H1 (cell line): ENCODE measurements at regions not wholly inside any gene's neighbourhood (a gene's known extent, or its start where the extent isn't known, plus 50 kb on each side); places are given as distances from the start of the nearest gene placed in this dataset.

ENCODE experiments used
- CTCF ChIA-PET: fragments of 300-600 bp; sonication (Branson Sonifier 250); formaldehyde crosslinking; loops from one replicate; lab custom pipeline; 2021; ENCODE audit not compliant: partially characterized antibody; lab: Charles Lee
- POLR2A ChIA-PET: fragments of 300-600 bp; sonication (Branson Sonifier 250); formaldehyde crosslinking; loops from one replicate; lab custom pipeline; 2021; ENCODE audit warnings: inconsistent platforms; ENCODE audit not compliant: partially characterized antibody; lab: Charles Lee
- DNase-seq, 2 experiments: peaks; one replicate each; pipeline versions ENCODE4 v3.0.0 to v3.0.0-alpha.2; 2010 to 2022; ENCODE audit warnings: low spot score in 2 of 2, low read depth in 1 of 2, mixed read lengths in 1 of 2
- FAIRE-seq: peaks from 2 replicates; lab custom pipeline; 2011; peaks lifted over from hg19 to GRCh38; lab: Jason Lieb, UNC
- H2AFZ ChIP-seq: 2 replicates; pipeline ENCODE4 v1.8.1; 2012; ENCODE audit warnings: low read length, inconsistent platforms
- H2AK5ac ChIP-seq: 2 replicates; pipeline ENCODE4 v1.6.1; 2013; ENCODE audit warnings: low read depth, low read length
- H2BK120ac ChIP-seq: replicated peaks from 2 replicates; pipeline ENCODE3; 2013; ENCODE audit warnings: low read depth, low read length, inconsistent platforms
- H2BK12ac ChIP-seq: 2 replicates; pipeline ENCODE4 v1.6.1; 2013; ENCODE audit warnings: low read depth, low read length
- H2BK15ac ChIP-seq: 2 replicates; pipeline ENCODE4 v1.6.1; 2013; ENCODE audit warnings: low read length
- H2BK20ac ChIP-seq: 2 replicates; pipeline ENCODE4 v1.6.1; 2013; ENCODE audit warnings: low read length
- H2BK5ac ChIP-seq: 2 replicates; pipeline ENCODE4 v1.6.1; 2013; ENCODE audit warnings: low read depth, low read length
- H3K14ac ChIP-seq: 2 replicates; pipeline ENCODE4 v1.6.1; 2013; ENCODE audit warnings: inconsistent platforms; ENCODE audit not compliant: insufficient read length
- H3K18ac ChIP-seq: 2 replicates; pipeline ENCODE4 v1.6.1; 2013; ENCODE audit warnings: low read length; ENCODE audit errors: extremely low read depth
- H3K23ac ChIP-seq: 2 replicates; pipeline ENCODE4 v1.6.1; 2013; ENCODE audit warnings: inconsistent platforms; ENCODE audit not compliant: insufficient read length
- H3K23me2 ChIP-seq: 2 replicates; pipeline ENCODE4 v1.6.1; 2013; ENCODE audit warnings: low read depth, low read length
- H3K27ac ChIP-seq: 2 replicates; pipeline ENCODE4 v1.6.1; 2011; ENCODE audit warnings: low read depth, low read length, inconsistent platforms
- H3K27me3 ChIP-seq, 4 experiments: replicated peaks in 1 of 4; 1 replicate in 1 of 4; 2 replicates in 3 of 4; pipeline versions ENCODE4 v1.6.1 to v1.8.1; 2011 to 2013; ENCODE audit warnings: low read length in 3 of 4, mild to moderate bottlenecking in 3 of 4, inconsistent platforms in 2 of 4, mixed read lengths in 2 of 4, moderate library complexity in 1 of 4; ENCODE audit not compliant: control insufficient read depth in 3 of 4, insufficient read depth in 3 of 4; ENCODE audit errors: extremely low read depth in 1 of 4
- H3K36me3 ChIP-seq, 4 experiments: 2 replicates each; pipeline versions ENCODE4 v1.6.1 to v1.8.1; 2011 to 2013; ENCODE audit warnings: mild to moderate bottlenecking in 4 of 4, low read length in 3 of 4, moderate library complexity in 2 of 4, control low read depth in 1 of 4, inconsistent platforms in 1 of 4; ENCODE audit not compliant: insufficient read depth in 4 of 4, control insufficient read depth in 2 of 4
- H3K4ac ChIP-seq: replicated peaks from 2 replicates; pipeline ENCODE3; 2013; ENCODE audit warnings: low read length, low read depth, mixed read lengths, inconsistent platforms; ENCODE audit not compliant: insufficient read length
- H3K4me1 ChIP-seq, 4 experiments: replicated peaks in 1 of 4; 1 replicate in 1 of 4; 2 replicates in 3 of 4; pipeline versions ENCODE4 v1.6.1 to v1.8.1; 2011 to 2013; ENCODE audit warnings: low read length in 3 of 4, inconsistent platforms in 2 of 4, mixed read lengths in 1 of 4; ENCODE audit not compliant: insufficient read depth in 4 of 4, control insufficient read depth in 3 of 4
- H3K4me2 ChIP-seq, 2 experiments: 2 replicates each; pipeline versions ENCODE4 v1.6.1 to v1.8.1; 2011 to 2013; ENCODE audit warnings: low read depth in 2 of 2, low read length in 2 of 2, control low read depth in 1 of 2, inconsistent platforms in 1 of 2, mild to moderate bottlenecking in 1 of 2; ENCODE audit not compliant: insufficient read depth in 1 of 2
- H3K4me3 ChIP-seq, 4 experiments: fragments of 200-600, 300-600 bp in 1 of 4; sonication (generic), shearing (Covaris generic), sonication (Bioruptor Twin) in 1 of 4; 2 replicates each; pipeline versions ENCODE4 v1.5.1 to v1.8.1; 2011 to 2016; ENCODE audit warnings: low read length in 4 of 4, low read depth in 3 of 4, control low read depth in 2 of 4, inconsistent platforms in 2 of 4, mild to moderate bottlenecking in 2 of 4, mixed read lengths in 1 of 4, moderate library complexity in 1 of 4; ENCODE audit not compliant: insufficient read depth in 2 of 4; ENCODE audit errors: extremely low read depth in 1 of 4
- H3K56ac ChIP-seq: replicated peaks from 2 replicates; pipeline ENCODE3; 2013; ENCODE audit warnings: low read depth, mild to moderate bottlenecking, mixed read lengths, low read length, inconsistent platforms; ENCODE audit not compliant: insufficient read length
- H3K79me1 ChIP-seq: 2 replicates; pipeline ENCODE4 v1.6.1; 2013; ENCODE audit warnings: low read depth, low read length, control low read depth
- H3K79me2 ChIP-seq, 2 experiments: 2 replicates each; pipeline versions ENCODE4 v1.6.1 to v1.8.1; 2012 to 2013; ENCODE audit warnings: low read length in 2 of 2, mild to moderate bottlenecking in 2 of 2, inconsistent platforms in 1 of 2; ENCODE audit not compliant: insufficient read depth in 2 of 2, control insufficient read depth in 1 of 2
- H3K9ac ChIP-seq, 4 experiments: replicated peaks in 1 of 4; 1 replicate in 1 of 4; 2 replicates in 3 of 4; pipeline versions ENCODE4 v1.6.1 to v1.8.1; 2011 to 2013; ENCODE audit warnings: low read depth in 3 of 4, low read length in 3 of 4, control low read depth in 2 of 4, mild to moderate bottlenecking in 2 of 4, moderate library complexity in 2 of 4, inconsistent platforms in 1 of 4; ENCODE audit errors: extremely low read depth in 1 of 4
- H3K9me3 ChIP-seq, 2 experiments: 2 replicates each; pipeline versions ENCODE4 v1.6.1 to v1.8.1; 2012 to 2013; ENCODE audit warnings: mild to moderate bottlenecking in 2 of 2, moderate library complexity in 2 of 2, control low read depth in 1 of 2, inconsistent platforms in 1 of 2, low read depth in 1 of 2, low read length in 1 of 2, mixed read lengths in 1 of 2; ENCODE audit not compliant: insufficient read depth in 2 of 2
- H4K20me1 ChIP-seq, 2 experiments: replicated peaks in 1 of 2; 2 replicates each; pipeline versions ENCODE3 to v1.8.1; 2011 to 2013; ENCODE audit warnings: inconsistent platforms in 2 of 2, low read length in 2 of 2, mild to moderate bottlenecking in 1 of 2; ENCODE audit not compliant: insufficient read depth in 2 of 2, control insufficient read depth in 1 of 2
- H4K5ac ChIP-seq: 2 replicates; pipeline ENCODE4 v1.6.1; 2013; ENCODE audit warnings: low read length, low read depth, mixed read lengths, inconsistent platforms; ENCODE audit not compliant: insufficient read length
- H4K8ac ChIP-seq: 2 replicates; pipeline ENCODE4 v1.8.0; 2013; ENCODE audit warnings: mild to moderate bottlenecking, moderate library complexity, low read length, inconsistent platforms; ENCODE audit not compliant: insufficient read depth; ENCODE audit errors: extremely low read depth
- H4K91ac ChIP-seq: replicated peaks from 2 replicates; pipeline ENCODE3; 2013; ENCODE audit warnings: low read length, mixed read lengths, inconsistent platforms; ENCODE audit not compliant: insufficient read length
- CEBPB ChIP-seq: IDR thresholded peaks from 2 replicates; pipeline ENCODE4 v1.6.1; 2012; ENCODE audit warnings: low read depth, low read length
- CHD2 ChIP-seq: IDR thresholded peaks from 2 replicates; pipeline ENCODE4 v1.6.1; 2012; ENCODE audit warnings: low read length, improper control_type of control experiment
- HDAC6 ChIP-seq: IDR thresholded peaks from one replicate; pipeline ENCODE4 v1.7.1; 2012; ENCODE audit warnings: low read depth, mild to moderate bottlenecking, inconsistent platforms, low read length, moderate library complexity
- KDM1A ChIP-seq: fragments of 200-600, 300-600 bp; sonication (generic); IDR thresholded peaks from 2 replicates; pipeline ENCODE4 v1.7.1; 2016; ENCODE audit warnings: mild to moderate bottlenecking, low read length, borderline replicate concordance
- NANOG ChIP-seq: IDR thresholded peaks from 2 replicates; pipeline ENCODE4 v1.6.1; 2011; ENCODE audit warnings: low read length, low read depth, mild to moderate bottlenecking, inconsistent platforms; ENCODE audit not compliant: insufficient read depth, poor library complexity, severe bottlenecking
- NRF1 ChIP-seq: IDR thresholded peaks from 2 replicates; pipeline ENCODE4 v1.6.1; 2011; ENCODE audit warnings: mild to moderate bottlenecking, low read depth, low read length, improper control_type of control experiment
- PHF8 ChIP-seq: fragments of 200-600 bp; sonication (generic); conservative IDR thresholded peaks from 2 replicates; pipeline ENCODE4 v1.7.1; 2012; ENCODE audit warnings: low read depth, mild to moderate bottlenecking, inconsistent platforms, low read length, moderate library complexity
- POLR2AphosphoS5 ChIP-seq: IDR thresholded peaks from 2 replicates; pipeline ENCODE4 v1.6.1; 2011; ENCODE audit warnings: low read depth, low read length
- RBBP5 ChIP-seq: IDR thresholded peaks from 2 replicates; pipeline ENCODE4 v1.7.1; 2012; ENCODE audit warnings: low read depth, mild to moderate bottlenecking, inconsistent platforms, low read length, moderate library complexity, borderline replicate concordance
- RFX5 ChIP-seq: IDR thresholded peaks from 2 replicates; pipeline ENCODE4 v1.6.1; 2011; ENCODE audit warnings: low read depth, low read length, improper control_type of control experiment, borderline replicate concordance
- RNF2 ChIP-seq: fragments of 200-900, 300-1000 bp; sonication (generic); IDR thresholded peaks from 2 replicates; pipeline ENCODE4 v1.7.1; 2016; ENCODE audit warnings: borderline replicate concordance, low read depth, mild to moderate bottlenecking, antibody characterized with exemption, low read length; ENCODE audit not compliant: poor library complexity, severe bottlenecking; ENCODE audit errors: missing control alignments
- SIRT6 ChIP-seq: IDR thresholded peaks from one replicate; pipeline ENCODE4 v1.7.1; 2012; ENCODE audit warnings: low read length, inconsistent platforms
- SIX5 ChIP-seq: IDR thresholded peaks from 2 replicates; pipeline ENCODE4 v1.6.1; 2011; ENCODE audit warnings: mild to moderate bottlenecking, low read depth, low read length
- TAF1 ChIP-seq: IDR thresholded peaks from 2 replicates; pipeline ENCODE4 v1.6.1; 2011; ENCODE audit warnings: mild to moderate bottlenecking, low read depth, low read length
- WGBS, 2 experiments: shearing (Covaris generic) in 1 of 2; methylation state at CpG; one replicate each; pipeline versions ENCODE4 v1.1.6 to v1.1.7; 2013 to 2015; ENCODE audit warnings: low lambda C conversion rate in 2 of 2, mixed read lengths in 2 of 2, inconsistent platforms in 1 of 2, low coverage in 1 of 2, missing lambda C conversion rate in 1 of 2; ENCODE audit not compliant: insufficient replicate concordance in 2 of 2, insufficient coverage in 1 of 2, insufficient read length in 1 of 2; ENCODE audit errors: extremely low coverage in 1 of 2, missing lambda C conversion rate in 1 of 2; 5-methylcytosine and 5-hydroxymethylcytosine counted together
- TF ChIP-seq, protein P1 (sequence below): IDR thresholded peaks from 2 replicates; pipeline ENCODE4 v1.6.1; 2011; ENCODE audit warnings: low read depth, mild to moderate bottlenecking, low read length; ENCODE audit not compliant: insufficient read depth

DNA sequence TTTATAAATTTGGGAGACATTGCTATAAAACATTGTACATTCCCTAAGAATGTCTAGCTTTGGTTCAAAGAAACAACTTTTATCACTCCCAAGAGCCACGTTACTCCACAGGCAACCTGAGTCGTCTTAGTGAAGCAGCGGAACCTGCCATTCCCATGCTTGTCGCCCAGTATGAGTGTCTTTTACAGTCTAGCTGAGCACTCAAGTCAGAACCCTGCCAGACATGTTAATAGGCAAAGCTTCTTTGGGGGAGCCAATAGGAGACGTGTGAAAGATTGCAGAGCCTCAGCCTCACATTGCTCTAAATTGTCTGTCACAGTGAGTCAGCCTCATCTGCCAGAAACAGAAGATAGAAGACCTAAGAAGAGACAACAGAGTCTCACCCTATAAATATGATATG, 541.6 kb upstream of the FLRT2 start:
- H3K4me3 ChIP-seq: no peak overlapping the region
- H2BK5ac ChIP-seq: no peak overlapping the region
- no peaks in the 10 kb centered on the region for H3K27me3 ChIP-seq
- no peak overlapping the region for H3K56ac ChIP-seq
- WGBS, 2 experiments: 95% methylated on average over 5 of the region's 5 CpGs; no CpG with 5 or more reads in 1 of the 2 experiments
- H3K9ac ChIP-seq: no peak overlapping the region
- H2BK120ac ChIP-seq: no peak overlapping the region
- H2AFZ ChIP-seq: no peak overlapping the region
- H4K20me1 ChIP-seq: no peaks in the 10 kb centered on the region
- no peak overlapping the region for H2AK5ac ChIP-seq
- no peaks in the 10 kb centered on the region for H3K79me2 ChIP-seq
- H3K9me3 ChIP-seq: no peaks in the 10 kb centered on the region
- H2BK20ac ChIP-seq: no peak overlapping the region
- no peak overlapping the region for H2BK12ac ChIP-seq
- no peak overlapping the region for H3K18ac ChIP-seq
- no peak overlapping the region for H4K5ac ChIP-seq
- DNase-seq: no peak
- H3K79me1 ChIP-seq: no peaks in the 10 kb centered on the region
- no peaks in the 10 kb centered on the region for H3K36me3 ChIP-seq
- no peak overlapping the region for H3K4ac ChIP-seq
- no peak overlapping the region for H3K27ac ChIP-seq
- ChIA-PET CTCF (interaction anchor here (0.8 kb wide), 1 partner anchor 23 kb away, joined by 3 read pairs; no protein-coding TSS in a partner anchor), POLR2A (no interaction called here)
- H2BK15ac ChIP-seq: no peak overlapping the region
- H3K4me1 ChIP-seq: no peaks in the 10 kb centered on the region
- no peaks in the 10 kb centered on the region for H3K23me2 ChIP-seq
- H3K23ac ChIP-seq: no peak overlapping the region
- no peak for FAIRE-seq
- H4K8ac ChIP-seq: no peak overlapping the region
- H3K4me2 ChIP-seq: no peak overlapping the region
- H4K91ac ChIP-seq: no peak overlapping the region
- H3K14ac ChIP-seq: no peak overlapping the region
- TF ChIP-seq NRF1 (no peak), NANOG (no peak), RBBP5 (no peak), RNF2 (no peak), POLR2AphosphoS5 (no peak), PHF8 (no peak), HDAC6 (no peak), CEBPB (no peak), SIRT6 (no peak), RFX5 (no peak), CHD2 (no peak), SIX5 (no peak), TAF1 (no peak), KDM1A (no peak)
- TF ChIP-seq, protein P1, sequence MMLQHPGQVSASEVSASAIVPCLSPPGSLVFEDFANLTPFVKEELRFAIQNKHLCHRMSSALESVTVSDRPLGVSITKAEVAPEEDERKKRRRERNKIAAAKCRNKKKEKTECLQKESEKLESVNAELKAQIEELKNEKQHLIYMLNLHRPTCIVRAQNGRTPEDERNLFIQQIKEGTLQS: no peak
